Panc1 (cell line): ENCODE measurements at regions not wholly inside any gene's neighbourhood (a gene's known extent, or its start where the extent isn't known, plus 50 kb on each side); places are given as distances from the start of the nearest gene placed in this dataset.

Experiments
- ATAC-seq: fragments of 200-7000 bp; cut with Tn5 transposase; 2 replicates; pipeline ENCODE4 v1.9.1; 2020; ENCODE audit warnings: mild to moderate bottlenecking, moderate library complexity
- BruUV-seq: library from RNA; stranded (reverse); fragments of 400-500 nt; replicated peaks from 2 replicates; lab custom pipeline; 2021; lab: Mats Ljungman, UMichigan
- CTCF ChIA-PET: fragments of 300-600 bp; sonication (Branson Sonifier 250); formaldehyde crosslinking; loops from one replicate; lab custom pipeline; 2022; ENCODE audit warnings: antibody characterized with exemption; lab: Charles Lee
- POLR2A ChIA-PET: fragments of 300-600 bp; sonication (Branson Sonifier 250); formaldehyde crosslinking; loops from one replicate; lab custom pipeline; 2022; ENCODE audit warnings: antibody characterized with exemption; lab: Charles Lee
- DNase-seq: peaks from one replicate; pipeline ENCODE4 v3.0.0-alpha.2; 2010; ENCODE audit warnings: low read depth, low spot score
- H3K27ac ChIP-seq: 2 replicates; pipeline ENCODE4 v1.5.1; 2011; ENCODE audit warnings: mild to moderate bottlenecking, low read length, inconsistent platforms
- H3K27me3 ChIP-seq: fragments of 200-500 bp; sonication (Bioruptor generic); 2 replicates; pipeline ENCODE4 v1.6.0; 2014; ENCODE audit warnings: low read length, inconsistent platforms; ENCODE audit not compliant: control insufficient read depth, insufficient read depth
- H3K36me3 ChIP-seq: fragments of 200-500 bp; sonication (Bioruptor generic); 2 replicates; pipeline ENCODE4 v1.5.1; 2014; ENCODE audit warnings: inconsistent platforms, mild to moderate bottlenecking, low read length, moderate library complexity; ENCODE audit not compliant: control insufficient read depth, insufficient read depth
- H3K4me1 ChIP-seq: 2 replicates; pipeline ENCODE4 v1.5.1; 2011; ENCODE audit warnings: inconsistent platforms, mild to moderate bottlenecking, low read length, moderate library complexity; ENCODE audit not compliant: control insufficient read depth, insufficient read depth
- H3K4me3 ChIP-seq, 2 experiments: 2 replicates each; pipeline ENCODE4 v1.5.1; 2011 to 2012; ENCODE audit warnings: low read depth in 2 of 2, low read length in 2 of 2, mild to moderate bottlenecking in 2 of 2, inconsistent platforms in 1 of 2, moderate library complexity in 1 of 2
- H3K9me3 ChIP-seq: fragments of 200-500 bp; sonication (Bioruptor generic); 2 replicates; pipeline ENCODE4 v1.5.1; 2014; ENCODE audit warnings: low read depth, mild to moderate bottlenecking, inconsistent platforms, low read length, moderate library complexity; ENCODE audit not compliant: control insufficient read depth, insufficient read depth
- CTCF ChIP-seq: fragments of 450-650 bp; IDR thresholded peaks from 2 replicates; pipeline ENCODE4 v1.5.1; 2017; ENCODE audit warnings: mild to moderate bottlenecking
- POLR2AphosphoS5 ChIP-seq: IDR thresholded peaks from 2 replicates; pipeline ENCODE4 v1.6.1; 2012; ENCODE audit warnings: mild to moderate bottlenecking, low read depth, low read length, moderate library complexity
- SIN3A ChIP-seq: IDR thresholded peaks from 2 replicates; pipeline ENCODE4 v1.6.1; 2012; ENCODE audit warnings: low read depth, mild to moderate bottlenecking, low read length, moderate library complexity, borderline replicate concordance; ENCODE audit not compliant: insufficient read depth
- TCF7L2 ChIP-seq: IDR thresholded peaks from 2 replicates; pipeline ENCODE4 v1.6.1; 2011; ENCODE audit warnings: mild to moderate bottlenecking, low read depth, low read length, inconsistent platforms
- in situ Hi-C: cut with HindIII; loops from 2 replicates; pipeline ENCODE4 v1.10.0; 2016; ENCODE audit warnings: low sequenced_read_pairs, low pct_unique_long_range_greater_than_20kb
- intact Hi-C: fragments of 100-400 bp; cut with micrococcal nuclease; formaldehyde crosslinking; loops from one replicate; pipeline ENCODE4 v1.10.0; 2022; ENCODE audit not compliant: unreplicated experiment
- TF ChIP-seq, protein P1 (sequence below), 2 experiments: IDR thresholded peaks; 2 replicates each; pipeline ENCODE4 v1.6.1; 2011 to 2012; ENCODE audit warnings: low read depth in 2 of 2, control low read depth in 1 of 2, low read length in 1 of 2, mild to moderate bottlenecking in 1 of 2, moderate library complexity in 1 of 2; ENCODE audit not compliant: insufficient read depth in 1 of 2

DNA sequence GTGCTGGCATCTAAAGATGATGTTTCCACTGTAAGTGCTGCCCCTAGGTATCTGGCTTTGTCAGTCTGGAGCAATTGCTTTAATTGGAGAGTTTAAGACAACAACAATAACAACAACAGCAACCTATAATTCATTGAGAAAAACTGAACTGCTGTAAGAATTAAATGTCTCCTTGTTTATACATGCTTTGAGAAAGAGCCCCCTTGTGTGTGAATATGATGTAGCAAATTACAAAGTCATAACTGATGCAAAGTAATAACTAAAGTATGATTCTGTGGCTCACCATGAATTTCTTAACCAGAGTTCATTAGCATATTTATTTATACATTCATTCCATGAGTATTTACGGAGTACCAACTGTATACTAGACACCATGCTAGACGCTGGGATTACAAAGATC, 59.2 kb upstream of the PRIMA1 start:
- Histone ChIP-seq H3K36me3 (no peaks in the 10 kb centered on the region), H3K4me1 (no peaks in the 10 kb centered on the region), H3K4me3 (no peak overlapping the region), H3K27me3 (peaks cover 9% of the 10 kb centered on the region), H3K9me3 (no peaks in the 10 kb centered on the region), H3K27ac (no peak overlapping the region)
- BruUV-seq = no TSS peak
- no peak for ATAC-seq
- ChIA-PET POLR2A (no interaction called here), CTCF (no interaction called here)
- intact Hi-C loops (no loop called here), in situ Hi-C loops (no loop called here)
- DNase-seq = no peak
- TF ChIP-seq TCF7L2 (no peak), POLR2AphosphoS5 (no peak), CTCF (no peak), SIN3A (no peak)
- TF ChIP-seq, protein P1, sequence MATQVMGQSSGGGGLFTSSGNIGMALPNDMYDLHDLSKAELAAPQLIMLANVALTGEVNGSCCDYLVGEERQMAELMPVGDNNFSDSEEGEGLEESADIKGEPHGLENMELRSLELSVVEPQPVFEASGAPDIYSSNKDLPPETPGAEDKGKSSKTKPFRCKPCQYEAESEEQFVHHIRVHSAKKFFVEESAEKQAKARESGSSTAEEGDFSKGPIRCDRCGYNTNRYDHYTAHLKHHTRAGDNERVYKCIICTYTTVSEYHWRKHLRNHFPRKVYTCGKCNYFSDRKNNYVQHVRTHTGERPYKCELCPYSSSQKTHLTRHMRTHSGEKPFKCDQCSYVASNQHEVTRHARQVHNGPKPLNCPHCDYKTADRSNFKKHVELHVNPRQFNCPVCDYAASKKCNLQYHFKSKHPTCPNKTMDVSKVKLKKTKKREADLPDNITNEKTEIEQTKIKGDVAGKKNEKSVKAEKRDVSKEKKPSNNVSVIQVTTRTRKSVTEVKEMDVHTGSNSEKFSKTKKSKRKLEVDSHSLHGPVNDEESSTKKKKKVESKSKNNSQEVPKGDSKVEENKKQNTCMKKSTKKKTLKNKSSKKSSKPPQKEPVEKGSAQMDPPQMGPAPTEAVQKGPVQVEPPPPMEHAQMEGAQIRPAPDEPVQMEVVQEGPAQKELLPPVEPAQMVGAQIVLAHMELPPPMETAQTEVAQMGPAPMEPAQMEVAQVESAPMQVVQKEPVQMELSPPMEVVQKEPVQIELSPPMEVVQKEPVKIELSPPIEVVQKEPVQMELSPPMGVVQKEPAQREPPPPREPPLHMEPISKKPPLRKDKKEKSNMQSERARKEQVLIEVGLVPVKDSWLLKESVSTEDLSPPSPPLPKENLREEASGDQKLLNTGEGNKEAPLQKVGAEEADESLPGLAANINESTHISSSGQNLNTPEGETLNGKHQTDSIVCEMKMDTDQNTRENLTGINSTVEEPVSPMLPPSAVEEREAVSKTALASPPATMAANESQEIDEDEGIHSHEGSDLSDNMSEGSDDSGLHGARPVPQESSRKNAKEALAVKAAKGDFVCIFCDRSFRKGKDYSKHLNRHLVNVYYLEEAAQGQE (IDR thresholded peaks at IDR 0.05; ENCODE audit: insufficient read depth in 1 of 2, low read depth in 2 of 2, low read length in 1 of 2) = no peak

GRCh38 chr14:93838238-93838637, 50.0 kb upstream of the PRIMA1 start:
- CTCF ChIA-PET = no interaction called here
- BruUV-seq = no TSS peak
- ATAC-seq = no peak

More at GRCh38 chr14:93838238-93838637, 50.0 kb upstream of the PRIMA1 start:
- no peaks in the 10 kb centered on the region for H3K36me3 ChIP-seq
- intact Hi-C loops = no loop called here
- in situ Hi-C loops = no loop called here
- TF ChIP-seq POLR2AphosphoS5 = no peak
- H3K9me3 ChIP-seq = no peaks in the 10 kb centered on the region
- POLR2A ChIA-PET = no interaction called here
- no peaks in the 10 kb centered on the region for H3K4me1 ChIP-seq
- H3K27ac ChIP-seq = no peak overlapping the region
- DNase-seq = no peak
- H3K27me3 ChIP-seq = peaks cover 4% of the 10 kb centered on the region; the same call in 1 of the 2 replicates
- H3K4me3 ChIP-seq = no peak overlapping the region
